ENCODE measurements at regions not wholly inside any gene's neighbourhood (a gene's known extent, or its start where the extent isn't known, plus 50 kb on each side); places are given as distances from the start of the nearest gene placed in this dataset.

DNA sequence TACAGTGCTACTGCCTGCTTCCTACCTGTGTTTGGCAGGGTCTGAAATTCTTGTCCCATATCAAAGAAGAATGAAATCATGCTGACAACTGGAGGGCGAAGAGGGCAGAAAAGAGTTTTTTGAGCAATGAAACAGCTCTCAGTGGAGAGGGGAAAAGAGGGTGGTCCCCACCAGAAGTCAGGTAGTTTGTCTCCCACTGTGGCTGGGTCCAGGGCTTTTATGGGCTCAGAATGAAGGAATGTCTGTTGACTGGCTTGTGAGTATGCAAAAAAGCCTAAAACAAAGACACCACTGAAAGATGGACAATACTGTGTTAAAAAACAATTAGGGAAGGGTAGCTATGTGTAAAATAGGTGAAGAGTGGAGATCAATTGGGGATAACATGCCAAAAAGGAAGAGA is 115.0 kb downstream of the ADAM29 start:
- DNase-seq (ENCODE audit: low spot score) = no peak
- TF ChIP-seq, protein P1, sequence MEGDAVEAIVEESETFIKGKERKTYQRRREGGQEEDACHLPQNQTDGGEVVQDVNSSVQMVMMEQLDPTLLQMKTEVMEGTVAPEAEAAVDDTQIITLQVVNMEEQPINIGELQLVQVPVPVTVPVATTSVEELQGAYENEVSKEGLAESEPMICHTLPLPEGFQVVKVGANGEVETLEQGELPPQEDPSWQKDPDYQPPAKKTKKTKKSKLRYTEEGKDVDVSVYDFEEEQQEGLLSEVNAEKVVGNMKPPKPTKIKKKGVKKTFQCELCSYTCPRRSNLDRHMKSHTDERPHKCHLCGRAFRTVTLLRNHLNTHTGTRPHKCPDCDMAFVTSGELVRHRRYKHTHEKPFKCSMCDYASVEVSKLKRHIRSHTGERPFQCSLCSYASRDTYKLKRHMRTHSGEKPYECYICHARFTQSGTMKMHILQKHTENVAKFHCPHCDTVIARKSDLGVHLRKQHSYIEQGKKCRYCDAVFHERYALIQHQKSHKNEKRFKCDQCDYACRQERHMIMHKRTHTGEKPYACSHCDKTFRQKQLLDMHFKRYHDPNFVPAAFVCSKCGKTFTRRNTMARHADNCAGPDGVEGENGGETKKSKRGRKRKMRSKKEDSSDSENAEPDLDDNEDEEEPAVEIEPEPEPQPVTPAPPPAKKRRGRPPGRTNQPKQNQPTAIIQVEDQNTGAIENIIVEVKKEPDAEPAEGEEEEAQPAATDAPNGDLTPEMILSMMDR (IDR thresholded peaks at IDR 0.05; ENCODE audit: extremely low read depth, missing control alignments) = no peak

DNA sequence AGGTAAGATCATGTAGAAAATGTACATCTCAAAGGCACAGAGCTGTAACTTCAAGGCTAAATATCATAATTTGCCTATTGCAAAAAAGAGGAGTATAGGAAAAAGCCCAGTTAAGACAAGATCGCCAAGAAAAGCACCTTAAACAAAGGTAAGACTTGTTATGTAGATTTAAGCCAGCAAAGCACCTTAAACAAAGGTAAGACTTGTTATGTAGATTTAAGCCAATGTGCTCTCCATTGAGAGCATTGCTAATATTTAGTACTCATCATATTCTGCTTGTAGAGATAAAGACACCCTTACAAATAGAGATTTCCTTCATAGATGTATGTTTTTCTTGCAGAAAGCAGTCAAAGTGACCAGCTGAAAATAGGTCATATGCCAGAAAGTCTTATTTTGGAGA is 115.8 kb downstream of the ADAM29 start:
- TF ChIP-seq, protein P1 (IDR thresholded peaks at IDR 0.05; ENCODE audit: extremely low read depth, missing control alignments) = no peak
- DNase-seq (ENCODE audit: low spot score) = no peak

DNA sequence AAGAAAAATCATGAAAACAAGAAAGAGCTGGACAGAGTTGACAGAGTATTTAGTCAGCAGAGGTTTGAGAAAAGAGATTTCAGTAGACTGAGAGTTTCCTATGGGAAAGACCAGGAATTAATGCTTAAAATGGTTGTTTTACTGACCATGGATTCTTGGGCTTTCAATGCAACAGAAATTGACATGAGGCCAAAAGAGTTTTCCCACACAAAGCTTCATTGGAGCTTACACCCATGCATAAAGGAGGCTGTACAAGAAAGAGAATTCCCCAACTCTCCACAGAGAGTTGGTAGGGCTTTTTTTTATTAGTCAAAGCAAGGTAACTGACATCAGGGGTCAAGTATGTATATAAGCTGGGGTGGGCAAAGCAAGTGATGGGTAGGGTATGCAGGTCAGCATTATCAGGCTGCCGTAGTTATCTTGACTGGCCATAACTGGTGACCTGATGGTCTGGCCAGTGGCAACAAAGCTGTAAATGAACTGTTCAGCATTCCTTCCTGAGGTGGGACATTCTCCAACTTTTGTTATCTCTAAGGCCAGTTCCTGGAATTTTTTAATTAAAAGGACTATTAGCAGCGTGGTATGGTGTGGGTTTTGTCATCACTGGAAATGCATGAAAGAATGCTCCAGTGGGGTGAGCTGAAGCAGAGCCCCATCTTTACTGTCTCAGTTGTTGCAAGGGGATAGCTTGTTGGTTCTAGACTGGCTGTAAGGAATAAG is 117.0 kb downstream of the ADAM29 start:
- no peak for DNase-seq (ENCODE audit: low spot score)

DNA sequence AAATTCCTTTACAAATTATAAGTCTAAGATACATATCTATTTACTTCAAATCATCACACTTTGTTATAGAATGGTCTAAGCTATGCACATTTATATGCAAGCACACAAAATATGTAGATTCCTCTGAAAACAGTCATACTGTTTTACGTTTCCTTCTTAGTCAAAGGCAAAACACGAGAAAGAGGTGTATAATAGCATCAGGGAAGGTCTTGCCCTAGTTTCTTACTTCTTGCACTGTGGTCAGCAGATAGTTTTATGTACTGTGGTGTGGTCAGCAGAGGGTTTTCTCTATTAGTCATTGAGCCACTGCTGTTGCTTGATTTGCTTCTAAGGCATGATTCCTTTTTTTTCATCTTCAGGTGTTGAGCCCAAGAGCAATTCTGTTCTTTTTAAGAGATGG is 117.7 kb downstream of the ADAM29 start:
- DNase-seq (ENCODE audit: low spot score) = no peak
- TF ChIP-seq, protein P1 (IDR thresholded peaks at IDR 0.05; ENCODE audit: extremely low read depth, missing control alignments) = no peak

More for the DNA sequence above, 117.0 kb downstream of the ADAM29 start:
- TF ChIP-seq, protein P1 (IDR thresholded peaks at IDR 0.05; ENCODE audit: extremely low read depth, missing control alignments) = no peak

DNA sequence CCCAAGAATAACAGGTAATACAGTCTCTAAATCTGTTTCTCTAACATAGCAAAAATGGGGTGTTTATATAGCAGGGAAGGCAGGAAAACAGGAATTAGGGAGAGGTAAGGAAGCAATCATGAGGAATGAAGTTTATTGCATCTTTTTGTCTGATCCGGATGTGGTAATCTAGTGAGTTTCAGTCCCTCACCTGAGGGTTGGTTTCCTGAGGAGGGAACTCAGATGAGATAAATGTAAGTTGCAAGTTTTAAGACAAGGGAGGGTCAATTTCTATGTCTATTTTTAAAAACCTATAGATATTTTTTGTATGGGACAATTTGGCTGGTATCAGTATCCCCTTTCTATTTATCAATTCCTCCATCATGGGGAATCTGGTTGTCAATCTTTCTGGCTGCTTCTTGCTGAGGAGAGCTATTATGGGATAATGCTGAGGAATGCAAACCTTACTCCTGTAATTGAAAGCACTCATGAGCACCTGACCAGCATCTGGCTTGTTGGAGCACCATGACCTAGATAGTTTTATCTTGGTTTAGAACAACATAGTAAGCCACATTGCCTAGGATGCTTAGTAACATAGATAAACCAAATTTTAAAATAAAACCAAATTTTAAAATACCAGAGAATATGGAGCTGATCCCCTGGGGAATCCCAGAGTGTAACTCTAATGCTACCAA is 130.1 kb downstream of the ADAM29 start:
- DNase-seq (ENCODE audit: low spot score) = no peak
- TF ChIP-seq, protein P1 (IDR thresholded peaks at IDR 0.05; ENCODE audit: extremely low read depth, missing control alignments) = no peak

DNA sequence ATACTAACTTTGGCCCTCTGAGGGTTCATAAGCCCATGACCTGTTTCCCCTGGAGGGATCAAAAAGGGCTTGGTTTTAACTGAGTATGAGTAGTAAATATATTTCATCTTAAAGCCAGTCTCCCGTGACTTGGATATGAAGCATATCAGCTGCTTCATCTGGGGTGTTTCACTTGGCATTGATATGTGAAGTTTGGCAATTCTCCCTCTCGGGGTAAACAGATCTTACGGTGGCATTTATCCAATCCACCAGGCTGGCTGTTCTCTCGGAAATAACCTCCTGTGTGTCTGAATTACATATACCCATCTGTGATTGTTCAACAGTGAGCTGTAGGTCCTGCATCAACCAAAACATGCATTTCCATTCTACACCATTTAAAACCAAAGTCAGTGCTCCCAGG is 130.7 kb downstream of the ADAM29 start:
- TF ChIP-seq, protein P1 (IDR thresholded peaks at IDR 0.05; ENCODE audit: extremely low read depth, missing control alignments) = no peak
- DNase-seq (ENCODE audit: low spot score) = no peak

DNA sequence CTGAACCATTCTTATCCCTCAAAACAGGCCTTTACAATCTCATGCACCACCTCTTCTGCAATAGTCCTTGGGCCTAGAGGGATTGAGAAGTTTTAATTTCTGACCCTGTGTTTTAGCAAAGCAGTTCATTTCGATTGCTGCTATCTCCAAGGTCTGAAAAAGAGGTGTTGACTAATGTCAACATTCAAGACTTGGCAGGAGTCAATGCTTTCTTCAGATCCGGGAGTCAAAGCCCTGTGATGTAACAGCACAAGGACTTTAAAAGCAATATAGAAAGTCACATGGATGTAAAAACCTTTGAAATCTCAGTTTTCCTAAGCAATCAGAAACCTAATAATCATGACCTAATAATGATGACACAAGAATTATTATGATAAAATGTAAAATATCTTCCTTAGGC is 133.8 kb downstream of the ADAM29 start:
- DNase-seq (ENCODE audit: low spot score) = no peak
- TF ChIP-seq, protein P1 (IDR thresholded peaks at IDR 0.05; ENCODE audit: extremely low read depth, missing control alignments) = no peak

Measured in GM20000 (cell line).